ENCODE measurements at regions not wholly inside any gene's neighbourhood (a gene's known extent, or its start where the extent isn't known, plus 50 kb on each side); places are given as distances from the start of the nearest gene placed in this dataset.
A peak's percentile ranks its signal among the peaks of the same experiment; 100 is the strongest.

DNA sequence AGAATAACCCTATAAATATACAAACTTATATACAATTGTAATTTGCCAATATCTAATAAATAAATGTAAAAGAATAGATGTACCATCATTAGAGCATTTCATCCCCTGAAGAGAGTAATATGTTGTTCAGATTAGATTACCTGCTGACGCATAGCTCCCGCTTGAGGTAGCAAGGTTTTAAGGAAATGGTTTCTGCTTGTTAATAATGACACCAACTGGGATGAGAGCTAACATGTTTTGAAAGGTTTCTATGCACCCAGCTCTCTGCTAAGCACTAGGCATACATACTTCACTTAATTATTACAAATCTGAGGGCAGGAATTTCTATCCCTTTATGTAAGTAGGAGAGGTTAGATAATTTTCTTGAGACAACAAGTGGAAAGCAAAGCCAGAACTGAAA is 1003.3 kb upstream of the SORCS1 start:
- no peak overlapping the region for H4K8ac ChIP-seq (ENCODE audit: extremely low read depth, insufficient read depth, low read length)
- H3K4me2 ChIP-seq (ENCODE audit: insufficient read depth in 1 of 2, low read depth in 2 of 2, low read length in 2 of 2), result no peak overlapping the region
- FAIRE-seq, result no peak
- no peaks in the 10 kb centered on the region for H3K36me3 ChIP-seq (ENCODE audit: control insufficient read depth in 2 of 4, insufficient read depth in 4 of 4, low read length in 3 of 4)
- no peaks in the 10 kb centered on the region for H3K79me1 ChIP-seq (ENCODE audit: low read depth, low read length)
- H3K18ac ChIP-seq (ENCODE audit: extremely low read depth, low read length), result no peak overlapping the region
- no peaks in the 10 kb centered on the region for H4K20me1 ChIP-seq (replicated peaks in 1 of 2; ENCODE audit: control insufficient read depth in 1 of 2, insufficient read depth in 2 of 2, low read length in 2 of 2)
- H2BK120ac ChIP-seq (replicated peaks; ENCODE audit: low read depth, low read length), result no peak overlapping the region
- no peak overlapping the region for H3K9ac ChIP-seq (replicated peaks in 1 of 4; ENCODE audit: extremely low read depth in 1 of 4, low read depth in 3 of 4, low read length in 3 of 4)
- no peak overlapping the region for H2BK20ac ChIP-seq (ENCODE audit: low read length)
- H3K4ac ChIP-seq (replicated peaks; ENCODE audit: insufficient read length, low read depth, low read length), result no peak overlapping the region
- no peak overlapping the region for H4K5ac ChIP-seq (ENCODE audit: insufficient read length, low read depth, low read length)
- H3K14ac ChIP-seq (ENCODE audit: insufficient read length), result no peak overlapping the region
- no peak overlapping the region for H3K23ac ChIP-seq (ENCODE audit: insufficient read length)
- no peak overlapping the region for H4K91ac ChIP-seq (replicated peaks; ENCODE audit: insufficient read length, low read length)
- H3K4me3 ChIP-seq (ENCODE audit: extremely low read depth in 1 of 4, insufficient read depth in 2 of 4, low read depth in 3 of 4, low read length in 4 of 4), result no peak overlapping the region
- no peak overlapping the region for H2AK5ac ChIP-seq (ENCODE audit: low read depth, low read length)
- WGBS, 2 experiments (ENCODE audit: extremely low coverage in 1 of 2, insufficient coverage in 1 of 2, insufficient read length in 1 of 2, insufficient replicate concordance in 2 of 2, low coverage in 1 of 2, low lambda C conversion rate in 2 of 2, missing lambda C conversion rate in 1 of 2), result 61% methylated on average over 2 of the region's 2 CpGs; no CpG with 5 or more reads in 1 of the 2 experiments
- CTCF ChIA-PET (ENCODE audit: partially characterized antibody), result no interaction called here
- peak overlapping the region; percentile 5; the same call in 1 of the 2 replicates for H2AFZ ChIP-seq (ENCODE audit: low read length)
- no peaks in the 10 kb centered on the region for H3K79me2 ChIP-seq (ENCODE audit: control insufficient read depth in 1 of 2, insufficient read depth in 2 of 2, low read length in 2 of 2)
- H3K27me3 ChIP-seq (replicated peaks in 1 of 4; ENCODE audit: control insufficient read depth in 3 of 4, extremely low read depth in 1 of 4, insufficient read depth in 3 of 4, low read length in 3 of 4), result no peaks in the 10 kb centered on the region
- POLR2A ChIA-PET (ENCODE audit: partially characterized antibody), result no interaction called here
- no peak overlapping the region for H3K56ac ChIP-seq (replicated peaks; ENCODE audit: insufficient read length, low read depth, low read length)
- H3K4me1 ChIP-seq (replicated peaks in 1 of 4; ENCODE audit: control insufficient read depth in 3 of 4, insufficient read depth in 4 of 4, low read length in 3 of 4), result peaks cover 0 to 5% (median 0%) of the 10 kb centered on the region in 4 experiments; a peak in 1 of 7 replicates
- no peak for DNase-seq (ENCODE audit: low read depth in 1 of 2, low spot score in 2 of 2)
- H3K23me2 ChIP-seq (ENCODE audit: low read depth, low read length), result no peaks in the 10 kb centered on the region
- H2BK12ac ChIP-seq (ENCODE audit: low read depth, low read length), result no peak overlapping the region
- no peak overlapping the region for H2BK5ac ChIP-seq (ENCODE audit: low read depth, low read length)
- no peak overlapping the region for H3K27ac ChIP-seq (ENCODE audit: low read depth, low read length)
- H3K9me3 ChIP-seq (ENCODE audit: insufficient read depth in 2 of 2, low read depth in 1 of 2, low read length in 1 of 2), result no peaks in the 10 kb centered on the region
- no peak overlapping the region for H2BK15ac ChIP-seq (ENCODE audit: low read length)
- TF ChIP-seq TCF12 (IDR thresholded peaks at IDR 0.05; ENCODE audit: low read depth, low read length) (no peak), CHD1 (IDR thresholded peaks at IDR 0.05; ENCODE audit: low read depth, low read length) (no peak), ASH2L (IDR thresholded peaks at IDR 0.05; ENCODE audit: low read length) (no peak), SIN3A (conservative IDR thresholded peaks at IDR 0.05 in 1 of 2, IDR thresholded peaks at IDR 0.05 in 1 of 2; ENCODE audit: low read depth in 1 of 2, low read length in 2 of 2) (no peak), CTCF (IDR thresholded peaks at IDR 0.05; ENCODE audit: control extremely low read depth in 1 of 3, insufficient read depth in 1 of 3, low read depth in 1 of 3, low read length in 3 of 3) (no peak), CHD2 (IDR thresholded peaks at IDR 0.05; ENCODE audit: low read length) (no peak), TEAD4 (IDR thresholded peaks at IDR 0.05; ENCODE audit: low read depth, low read length) (no peak), SP1 (IDR thresholded peaks at IDR 0.05; ENCODE audit: low read depth, low read length) (no peak), ZNF274 (IDR thresholded peaks at IDR 0.05; ENCODE audit: borderline replicate concordance, extremely low read depth, low read length) (no peak), EZH2 (IDR thresholded peaks at IDR 0.05; ENCODE audit: low read depth, low read length, severe bottlenecking) (no peak), SUZ12 (IDR thresholded peaks at IDR 0.05; ENCODE audit: low read length) (no peak), KDM4A (IDR thresholded peaks at IDR 0.05; ENCODE audit: low read depth, low read length, severe bottlenecking) (no peak)
- TF ChIP-seq, protein P1, sequence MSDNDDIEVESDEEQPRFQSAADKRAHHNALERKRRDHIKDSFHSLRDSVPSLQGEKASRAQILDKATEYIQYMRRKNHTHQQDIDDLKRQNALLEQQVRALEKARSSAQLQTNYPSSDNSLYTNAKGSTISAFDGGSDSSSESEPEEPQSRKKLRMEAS (IDR thresholded peaks at IDR 0.05), result no peak
